ENCODE measurements at regions not wholly inside any gene's neighbourhood (a gene's known extent, or its start where the extent isn't known, plus 50 kb on each side); places are given as distances from the start of the nearest gene placed in this dataset.

DNA sequence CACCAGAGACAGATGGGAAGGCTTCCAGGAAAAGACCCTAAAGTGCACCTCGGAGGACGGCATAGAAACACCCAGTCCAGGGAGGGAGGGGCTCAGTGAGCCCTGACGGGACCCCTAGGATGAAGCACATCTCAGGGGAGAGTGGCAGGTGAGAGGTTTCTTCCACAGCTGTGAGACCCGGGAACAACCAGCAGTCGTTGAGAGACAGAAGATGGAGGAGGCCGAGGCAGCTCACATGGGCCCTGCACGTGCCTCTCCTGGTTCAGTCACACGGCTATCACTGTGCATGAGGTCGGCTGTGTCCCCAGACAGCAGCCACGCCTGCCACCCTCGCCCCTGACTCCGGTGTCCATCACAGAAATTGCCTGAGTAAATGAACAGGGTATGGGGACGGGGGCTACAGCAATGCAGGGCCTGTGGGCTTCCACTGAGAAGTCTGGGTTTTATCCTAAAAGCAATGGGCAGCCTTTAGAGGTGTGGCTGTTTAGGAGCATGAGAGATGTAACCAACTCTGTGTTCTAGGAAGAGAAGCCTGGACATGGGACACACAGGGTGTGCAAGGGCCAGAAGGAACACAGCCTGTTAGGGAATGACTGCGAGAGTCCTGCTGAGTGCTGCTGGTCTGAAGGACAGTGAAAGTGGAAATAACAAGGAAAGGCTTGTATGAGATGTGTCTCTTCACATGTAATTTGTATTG, 102.0 kb downstream of the TMEM18 start:
- FAIRE-seq: no peak

DNA sequence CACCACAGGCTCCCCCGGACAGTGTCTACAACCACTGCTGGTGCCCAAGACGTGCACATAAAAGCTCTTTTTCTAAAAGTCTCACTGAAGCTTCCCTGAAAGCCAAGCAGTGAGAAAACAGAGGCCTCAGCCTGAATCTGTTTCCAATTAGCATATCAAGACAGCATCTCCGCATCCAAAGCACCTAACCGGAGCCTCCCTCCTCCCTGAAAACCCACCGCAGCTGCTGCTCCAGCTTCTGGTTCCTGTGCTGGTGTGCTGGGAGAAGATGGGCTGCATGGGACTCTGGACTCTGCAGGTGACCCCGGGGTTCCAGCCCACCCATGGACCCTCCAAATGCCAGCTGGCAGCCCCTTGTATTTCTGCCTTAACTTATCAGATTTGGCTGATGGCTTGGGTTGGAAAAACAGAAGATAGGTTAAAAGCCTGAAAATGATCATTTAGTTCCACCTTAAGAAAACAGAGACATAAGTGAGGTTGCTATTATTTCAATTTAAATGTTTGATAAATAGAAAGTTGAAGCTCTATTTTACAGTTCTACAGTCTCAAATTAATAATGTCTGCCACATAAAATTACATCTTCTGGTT, 103.3 kb downstream of the TMEM18 start:
- FAIRE-seq: no peak

DNA sequence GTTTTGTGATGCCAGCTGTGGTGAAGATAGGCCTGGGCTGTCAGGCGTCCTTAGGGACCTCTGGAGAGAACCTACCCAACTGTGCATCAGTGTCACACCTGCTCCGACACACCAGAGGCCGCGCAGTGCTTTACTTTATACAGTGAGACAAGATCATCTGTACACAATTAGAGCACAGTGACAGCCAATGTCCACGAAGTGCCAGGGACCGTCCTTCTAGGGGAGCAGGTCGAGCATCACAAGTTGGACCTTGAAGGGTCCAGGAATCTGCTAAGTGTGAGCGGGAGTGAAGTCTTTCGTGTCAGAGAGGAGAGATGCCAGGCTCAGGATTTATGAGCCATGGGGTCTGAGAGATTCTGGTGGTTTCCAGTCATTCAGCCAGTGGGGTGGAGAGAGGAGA, 104.2 kb downstream of the TMEM18 start:
- no peak for FAIRE-seq

DNA sequence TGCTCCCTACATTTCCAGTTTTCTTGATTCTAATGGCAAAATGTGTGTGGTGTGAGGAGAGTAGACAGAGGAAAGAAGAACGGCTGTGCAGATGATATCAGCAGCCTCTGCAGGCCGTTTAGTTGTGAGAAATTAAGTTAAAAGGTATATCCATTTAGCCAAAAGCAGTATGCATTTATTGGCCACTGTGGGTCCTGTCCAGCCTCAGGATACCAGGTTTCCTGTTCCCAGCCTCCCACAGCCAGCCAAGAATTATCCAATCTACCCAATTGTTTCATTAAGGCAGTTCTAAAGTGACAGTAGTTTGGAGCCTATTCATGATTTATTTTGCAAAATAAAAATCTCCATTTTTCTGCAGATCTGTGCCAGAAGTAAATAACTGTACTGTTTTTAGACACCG, 107.5 kb downstream of the TMEM18 start:
- FAIRE-seq: no peak

DNA sequence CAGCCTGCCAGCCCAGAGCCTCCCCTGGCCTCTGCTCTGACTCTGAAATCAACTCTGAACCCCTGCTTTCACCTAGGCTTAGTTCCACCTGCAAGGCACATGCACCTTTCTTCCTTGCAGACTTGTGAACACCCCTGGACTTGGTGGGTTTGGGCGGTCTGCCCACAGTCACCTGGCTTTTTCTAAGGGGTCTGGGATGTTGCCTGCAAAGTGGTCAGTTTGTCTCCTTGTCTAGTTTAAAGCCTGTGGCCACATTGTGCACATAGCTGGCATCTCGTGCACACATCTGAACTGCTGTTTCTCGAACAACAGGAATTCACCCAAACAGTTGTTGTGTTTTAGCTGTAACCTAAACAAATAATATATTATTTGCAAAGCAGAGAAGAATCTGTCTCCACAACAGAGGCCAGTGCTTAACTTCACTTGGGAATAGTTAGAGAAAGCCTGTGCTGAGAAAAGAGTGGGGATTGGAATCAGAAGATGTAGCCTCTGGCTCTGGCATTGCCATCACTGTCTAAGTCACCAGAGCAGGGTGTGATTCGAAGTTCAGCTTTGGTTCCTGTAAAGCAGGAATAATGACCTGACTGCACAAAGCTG, 108.5 kb downstream of the TMEM18 start:
- FAIRE-seq: no peak

DNA sequence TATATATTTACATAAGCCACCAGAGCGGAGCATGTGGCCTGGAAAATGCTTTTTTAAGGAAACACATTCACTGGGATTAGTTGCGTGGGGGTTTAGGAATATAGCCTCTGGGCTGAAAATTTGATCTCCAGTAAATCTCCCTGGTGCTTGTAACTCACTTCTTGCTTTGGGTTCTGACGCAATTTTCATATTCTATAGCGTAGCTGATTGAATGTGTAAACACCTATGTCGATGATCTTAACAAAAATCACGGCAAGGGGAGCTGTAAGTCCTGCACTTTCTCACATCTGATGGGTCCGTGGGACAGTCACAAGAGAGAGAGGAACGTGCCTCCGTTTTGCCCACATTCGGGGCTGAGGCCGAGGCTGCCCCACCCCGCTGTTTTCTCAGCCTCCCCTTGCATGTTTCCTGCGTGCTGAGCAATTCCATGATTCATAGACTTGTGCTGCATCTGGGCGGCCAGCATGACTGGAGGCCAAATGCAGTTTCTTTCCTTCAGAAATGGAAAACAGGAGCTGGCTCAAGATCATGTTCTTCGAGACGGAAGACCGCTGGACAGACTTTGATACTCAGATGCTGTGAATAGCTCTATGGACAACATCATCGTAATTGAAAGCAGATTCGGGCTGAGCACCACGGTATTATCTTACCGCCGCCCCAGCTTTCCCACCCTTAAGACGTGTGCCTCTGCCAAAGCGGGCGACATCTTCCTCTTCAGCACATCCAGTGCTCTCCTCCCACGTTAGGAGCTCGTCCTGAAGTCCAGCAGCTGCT, 109.2 kb downstream of the TMEM18 start:
- FAIRE-seq: no peak

DNA sequence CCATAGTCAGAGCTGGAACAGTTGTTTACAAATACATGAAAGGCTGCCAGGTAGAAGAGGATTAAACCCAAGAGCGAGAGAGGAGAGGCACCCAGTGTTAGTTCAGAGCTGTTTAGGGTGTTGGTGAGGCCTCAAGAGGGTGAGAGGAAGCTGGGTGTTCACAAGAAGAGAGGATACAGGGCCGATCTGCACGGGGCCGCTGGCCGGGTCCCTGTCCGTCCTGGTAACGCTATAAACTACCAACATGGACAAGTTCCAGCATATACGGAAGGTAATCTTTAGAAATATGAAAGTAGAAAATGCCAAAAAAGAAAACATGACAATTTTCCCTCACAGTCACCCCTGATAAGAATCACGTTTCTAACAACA, 109.7 kb downstream of the TMEM18 start:
- FAIRE-seq: no peak

DNA sequence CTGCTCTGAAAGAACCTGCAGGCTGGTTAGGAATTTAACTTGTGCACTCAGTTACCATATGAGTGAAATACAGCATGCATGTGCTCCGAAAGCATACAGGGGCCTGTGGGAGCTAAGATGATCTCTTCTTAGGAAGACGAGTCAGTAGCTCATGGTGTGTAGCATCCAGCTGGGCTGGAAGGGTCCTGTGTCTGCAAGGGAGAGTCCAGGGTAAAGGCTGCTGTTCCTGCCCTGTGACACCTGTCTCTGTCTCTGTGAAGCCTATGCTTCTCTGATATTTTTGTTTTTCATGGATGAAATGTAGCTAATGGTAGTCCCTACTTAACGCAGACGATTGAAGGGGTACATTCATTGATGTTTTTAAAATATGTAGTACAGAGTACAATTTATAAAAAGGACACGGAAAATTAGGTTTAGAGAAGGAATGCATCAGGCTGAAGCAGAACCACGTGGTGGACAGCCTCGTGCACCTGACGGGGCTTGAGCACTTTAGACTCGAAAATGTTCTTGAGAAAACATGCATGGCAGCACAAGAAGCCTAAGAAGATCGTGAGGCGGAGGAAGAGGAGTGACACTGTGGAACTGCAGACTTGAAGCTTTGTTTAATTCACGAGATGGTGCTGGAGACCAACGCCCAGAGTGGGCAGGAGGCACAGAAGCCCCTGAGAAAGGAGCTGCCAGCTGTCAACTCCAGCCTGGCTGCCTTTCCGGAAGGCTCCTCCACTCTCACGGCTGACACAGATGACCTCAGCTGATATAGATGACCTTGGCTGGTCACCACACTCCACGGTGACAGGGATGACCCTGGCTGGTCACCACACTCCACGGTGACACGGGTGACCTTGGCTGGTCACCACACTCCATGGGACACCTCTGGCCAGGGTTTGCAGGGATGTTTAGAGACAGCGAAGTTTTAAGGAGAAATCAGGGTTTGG, 110.6 kb downstream of the TMEM18 start:
- no peak for FAIRE-seq

DNA sequence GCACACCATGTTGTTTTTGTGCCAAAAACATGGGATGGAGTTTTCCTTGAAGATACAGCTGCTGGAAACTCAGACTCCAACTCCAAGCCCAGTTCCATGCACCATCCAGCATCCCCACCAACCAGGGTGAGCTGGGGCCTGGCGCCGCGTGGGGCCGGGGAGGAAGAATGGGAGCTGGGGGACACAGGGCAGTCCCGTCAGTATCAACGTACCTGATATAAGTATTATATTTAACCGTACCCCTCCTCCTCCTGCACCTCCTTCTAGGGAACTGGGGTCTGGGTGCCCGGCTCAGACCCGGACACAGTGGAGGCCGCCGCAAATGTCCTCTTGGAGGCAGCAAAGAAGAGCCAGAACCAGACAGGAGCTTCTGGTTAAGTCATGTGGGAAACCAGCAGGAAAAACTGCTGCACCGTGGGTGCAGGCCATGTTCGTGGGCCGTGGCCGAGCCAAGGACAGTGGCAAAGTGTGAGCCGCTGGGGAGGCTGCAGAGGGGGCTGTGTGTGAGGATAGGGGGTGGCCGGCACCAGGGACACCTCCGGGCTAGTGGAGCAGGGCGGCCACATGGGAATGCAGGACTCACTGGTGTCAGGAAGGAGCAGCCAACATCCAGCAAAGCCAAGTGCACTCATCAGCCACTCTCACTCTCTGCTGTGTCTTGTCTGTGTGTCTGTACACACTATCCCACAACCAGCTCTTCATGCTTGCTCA, 112.6 kb downstream of the TMEM18 start:
- no peak for FAIRE-seq

DNA sequence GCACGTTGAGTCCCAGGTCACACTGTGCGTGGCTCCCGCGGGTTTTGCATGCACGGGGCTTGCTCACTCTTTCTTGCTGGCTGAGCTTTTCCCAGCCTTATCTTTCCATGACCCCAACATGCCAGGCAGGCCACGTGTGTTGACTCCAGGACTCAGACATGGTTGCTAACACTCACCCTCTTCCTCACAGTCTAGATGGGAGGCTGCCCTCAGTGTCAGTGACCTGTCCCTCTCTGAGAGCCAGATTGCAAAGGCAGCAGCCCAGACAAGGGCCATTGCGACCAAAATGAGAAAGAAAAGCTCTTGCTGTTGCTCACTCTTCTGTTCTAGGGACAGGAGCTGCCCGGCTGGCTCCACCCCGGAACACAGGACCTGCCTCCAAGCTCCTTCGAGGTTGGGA, 113.7 kb downstream of the TMEM18 start:
- FAIRE-seq: no peak

DNA sequence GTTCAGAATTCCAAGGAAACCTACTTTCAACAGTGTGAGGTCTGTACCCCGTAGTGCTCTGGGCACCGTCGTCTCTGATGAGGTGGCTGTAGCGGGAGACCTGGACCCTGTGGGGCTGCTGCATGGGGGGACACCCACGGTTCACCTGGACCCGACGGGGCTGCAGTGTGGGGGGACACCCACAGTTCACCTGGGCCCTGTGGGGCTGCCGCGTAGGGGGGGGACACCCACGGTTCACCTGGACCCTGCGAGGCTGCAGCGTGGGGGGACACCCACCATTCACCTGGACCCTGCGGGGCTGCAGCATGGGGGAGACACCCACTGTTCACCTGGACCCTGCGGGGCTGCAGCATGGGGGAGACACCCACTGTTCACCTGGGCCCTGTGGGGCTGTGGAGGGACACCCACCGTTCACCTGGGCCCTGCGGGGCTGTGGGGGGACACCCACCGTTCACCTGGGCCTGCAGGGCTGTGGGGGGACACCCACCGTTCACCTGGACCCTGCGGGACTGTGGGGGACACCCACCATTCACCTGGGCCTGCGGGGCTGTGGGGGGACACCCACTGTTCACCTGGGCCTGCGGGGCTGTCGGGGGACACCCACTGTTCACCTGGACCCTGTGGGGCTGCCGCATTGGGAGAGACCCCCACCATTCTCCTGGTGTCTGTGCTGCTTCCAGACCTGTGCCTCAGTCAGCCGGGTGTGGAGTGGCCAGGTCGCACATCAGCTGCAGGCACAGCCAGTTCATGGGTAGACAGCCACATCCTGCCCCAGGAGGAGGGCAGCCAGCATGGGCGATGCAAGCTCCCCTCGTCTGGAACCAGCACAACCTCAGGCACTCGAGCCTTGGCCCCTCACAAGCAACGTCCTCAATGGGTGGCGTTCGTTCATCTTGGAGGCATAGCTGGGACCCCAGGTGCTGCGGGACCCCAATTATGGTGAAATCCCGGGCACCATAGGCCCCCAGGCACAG, 114.5 kb downstream of the TMEM18 start:
- no peak for FAIRE-seq

DNA sequence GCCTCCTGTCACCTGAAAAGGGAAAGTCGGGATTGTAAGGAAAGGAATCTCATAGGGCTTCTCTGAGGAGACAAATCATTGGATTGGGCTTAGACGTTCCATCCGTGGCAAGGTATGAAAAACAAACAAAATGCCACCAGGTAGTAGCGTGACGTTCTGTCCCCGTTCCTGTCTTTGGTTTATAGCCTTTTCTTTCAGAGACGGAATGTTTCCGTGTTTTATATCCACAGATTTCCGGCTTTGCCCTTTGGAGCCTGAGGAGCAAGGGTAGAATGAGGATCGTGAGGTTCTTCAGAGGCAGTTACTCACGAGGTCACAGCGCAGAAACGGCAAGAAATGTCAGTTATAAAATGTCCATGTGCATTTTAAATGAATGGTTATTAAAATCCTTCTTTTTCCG, 118.3 kb downstream of the TMEM18 start:
- FAIRE-seq: no peak

DNA sequence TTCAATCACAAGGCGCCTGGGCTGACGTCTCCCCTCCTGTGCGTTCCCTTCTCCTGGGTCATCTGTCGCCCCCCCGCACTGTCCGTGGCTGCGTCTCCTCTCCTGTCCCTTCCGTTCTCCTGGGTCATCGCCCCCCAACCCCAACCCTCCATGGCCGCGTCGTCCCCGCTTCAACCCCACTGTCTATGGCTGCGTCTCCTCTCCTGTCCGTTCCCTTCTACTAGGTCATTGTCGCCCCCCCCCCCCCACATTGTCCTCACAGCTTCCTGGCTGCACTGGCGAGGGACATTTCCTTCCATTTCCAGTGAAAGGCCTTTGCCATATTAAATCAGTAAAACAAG, 118.9 kb downstream of the TMEM18 start:
- FAIRE-seq: no peak

DNA sequence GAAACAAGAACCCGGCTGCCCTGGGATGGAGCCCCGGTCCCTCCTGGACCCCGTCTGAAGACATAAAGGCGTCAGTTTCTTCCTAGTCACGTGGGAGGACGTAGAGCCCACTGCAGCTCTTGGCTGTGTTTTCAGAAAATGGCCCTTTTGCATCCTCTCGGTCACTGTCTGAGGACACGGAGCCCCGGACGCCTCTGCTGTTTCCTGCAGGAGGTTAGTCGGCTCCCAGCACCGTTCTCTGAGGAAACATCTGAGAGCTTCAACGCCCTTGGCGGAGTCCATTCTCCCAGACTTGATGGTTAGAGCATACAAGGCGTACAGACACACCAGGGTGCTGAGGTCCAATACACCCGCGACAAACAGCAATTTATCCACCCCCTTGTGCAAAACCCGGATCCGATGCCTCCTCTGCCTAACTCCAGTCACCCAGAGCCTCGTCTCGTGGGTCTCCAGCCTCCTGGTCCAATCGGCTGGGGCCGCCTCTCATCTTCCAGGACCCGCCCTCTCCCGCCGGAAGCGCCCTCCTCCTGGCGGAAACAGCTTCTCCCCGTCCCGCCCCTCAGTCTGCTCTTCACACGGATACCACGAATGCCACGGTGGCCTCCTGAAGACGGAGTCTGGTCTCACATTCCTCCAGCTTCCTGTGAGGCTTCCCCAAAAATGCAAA, 119.4 kb downstream of the TMEM18 start:
- no peak for FAIRE-seq

DNA sequence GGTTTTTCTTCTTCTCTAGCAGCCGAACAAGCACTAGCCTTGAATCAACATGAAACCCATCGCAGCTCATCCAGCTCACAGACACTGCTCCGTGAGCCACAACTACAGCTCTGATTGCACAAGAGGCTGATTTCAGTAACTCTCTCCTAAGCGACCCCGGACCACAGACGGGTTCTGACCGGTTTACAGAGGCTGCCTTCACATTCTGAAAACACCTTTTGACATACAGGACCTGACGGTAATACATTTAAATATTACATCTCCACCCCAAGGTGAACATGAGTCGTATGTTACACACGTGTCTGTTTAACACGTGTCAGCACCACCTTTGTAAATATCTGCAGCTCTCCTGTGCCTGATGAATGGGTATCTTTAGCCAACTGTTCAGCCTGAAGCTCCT, 120.7 kb downstream of the TMEM18 start:
- no peak for FAIRE-seq

DNA sequence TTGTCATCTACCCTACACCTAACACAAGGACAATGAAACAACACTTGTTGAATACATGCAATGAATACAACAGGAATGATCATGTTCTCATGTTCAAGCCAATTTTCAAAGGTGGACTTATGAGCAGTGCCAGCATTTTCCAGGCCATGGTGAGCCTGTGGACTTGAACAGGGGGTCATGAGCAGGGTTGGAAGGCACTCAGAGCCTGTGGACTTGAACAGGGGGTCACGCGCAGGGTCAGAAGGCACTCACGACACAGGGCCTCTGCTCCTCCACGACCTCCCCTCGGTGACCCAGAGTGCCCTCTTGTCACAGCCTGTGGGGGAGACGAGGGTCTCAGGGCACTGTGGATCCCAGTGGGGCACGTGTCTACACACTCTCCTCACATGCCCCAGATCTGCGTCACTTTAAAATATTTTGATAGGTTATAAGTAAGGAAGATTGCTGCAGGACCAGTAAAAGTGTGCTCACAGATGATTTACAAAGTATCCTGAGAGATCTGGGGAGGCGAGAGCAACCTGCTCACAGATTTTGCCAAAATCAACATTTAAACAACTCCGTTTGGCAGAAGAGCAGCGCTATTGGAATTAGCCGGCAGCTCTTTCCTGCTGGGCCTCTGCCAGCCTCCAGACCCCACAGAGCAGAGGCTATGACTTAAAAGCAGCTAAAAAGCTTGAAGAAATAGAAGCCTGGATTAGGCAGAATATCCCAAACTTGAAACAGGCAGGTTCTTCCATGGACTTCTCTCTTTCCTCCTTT, 121.9 kb downstream of the TMEM18 start:
- no peak for FAIRE-seq

DNA sequence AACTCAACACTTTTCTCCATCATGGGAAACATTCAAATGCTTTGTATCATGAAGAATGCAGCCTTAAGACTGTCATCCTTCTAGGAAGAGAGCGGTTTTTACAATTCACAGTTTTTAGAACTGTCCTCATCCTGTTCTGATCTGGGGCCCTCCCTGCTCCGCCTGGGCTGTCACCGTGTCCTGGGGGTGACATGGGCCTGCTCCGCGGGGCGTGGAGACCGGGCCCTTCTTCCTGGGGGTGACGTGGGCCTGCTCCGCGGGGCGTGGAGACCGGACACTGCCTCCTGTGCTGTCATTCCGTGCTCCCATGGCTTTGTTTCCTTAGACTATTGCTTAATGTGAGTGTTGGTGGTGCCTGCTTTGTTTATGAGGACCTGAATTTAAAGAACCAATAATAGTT, 122.8 kb downstream of the TMEM18 start:
- no peak for FAIRE-seq

DNA sequence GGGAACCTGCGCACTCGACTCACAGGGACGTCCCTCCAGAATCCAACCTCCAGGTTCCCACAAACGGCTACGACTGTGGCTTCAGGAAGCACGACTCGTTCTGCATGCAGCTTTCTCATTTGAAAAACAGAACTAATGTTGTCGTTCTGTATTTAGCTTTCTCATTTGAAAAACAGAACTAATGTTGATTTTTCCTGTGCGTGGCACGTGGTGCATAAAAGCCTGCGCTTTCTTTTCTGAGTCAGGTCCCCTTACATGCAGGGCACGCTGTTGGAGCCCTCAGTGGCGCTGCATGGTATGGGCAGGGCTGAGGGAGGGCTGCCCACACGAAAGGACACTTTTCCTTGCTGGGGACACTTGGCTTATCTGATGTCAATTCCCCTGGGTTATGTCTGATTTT, 124.3 kb downstream of the TMEM18 start:
- FAIRE-seq: no peak

DNA sequence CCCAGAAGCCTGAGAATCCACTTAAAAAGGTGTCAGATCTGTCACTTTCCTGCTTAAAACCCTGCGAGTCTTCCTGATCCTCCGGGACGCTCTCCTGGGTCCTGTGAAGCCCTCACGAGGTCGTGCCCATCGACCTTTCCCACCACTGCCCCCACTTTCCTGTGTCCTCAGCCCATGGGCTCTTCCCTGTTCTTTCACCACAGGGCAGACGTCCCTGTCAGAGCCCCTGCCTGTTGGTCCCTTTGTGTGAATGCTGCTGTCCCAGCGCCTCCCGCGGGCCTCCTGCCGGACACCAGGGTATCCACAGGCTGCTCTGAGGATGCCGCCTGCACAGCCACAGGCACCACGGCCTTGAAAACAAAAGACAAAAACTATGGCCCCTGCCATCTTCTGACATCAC, 125.6 kb downstream of the TMEM18 start:
- FAIRE-seq: no peak

Measured in A204.1 (cell line).